NCI-H1417 treated with DMSO at 0.1 percent for 48 hours (cell line): ENCODE measurements at regions not wholly inside any gene's neighbourhood (a gene's known extent, or its start where the extent isn't known, plus 50 kb on each side); places are given as distances from the start of the nearest gene placed in this dataset.
"Not testable (repeated sequence)": the region's sequence is repeated elsewhere in the genome, so short reads cannot be mapped to it uniquely, and the experiment has no call there.

ENCODE experiments used
- DNase-seq: peaks from one replicate; lab custom pipeline; 2025; lab: John Stamatoyannopoulos, UW

GRCh38 chr4:29085748-29086147 is 1634.4 kb upstream of the PCDH7 start:
- DNase-seq = no peak

- DNase-seq = no peak
These were observed 1615.5 kb upstream of the PCDH7 start for GRCh38 chr4:29104694-29105093.

DNA sequence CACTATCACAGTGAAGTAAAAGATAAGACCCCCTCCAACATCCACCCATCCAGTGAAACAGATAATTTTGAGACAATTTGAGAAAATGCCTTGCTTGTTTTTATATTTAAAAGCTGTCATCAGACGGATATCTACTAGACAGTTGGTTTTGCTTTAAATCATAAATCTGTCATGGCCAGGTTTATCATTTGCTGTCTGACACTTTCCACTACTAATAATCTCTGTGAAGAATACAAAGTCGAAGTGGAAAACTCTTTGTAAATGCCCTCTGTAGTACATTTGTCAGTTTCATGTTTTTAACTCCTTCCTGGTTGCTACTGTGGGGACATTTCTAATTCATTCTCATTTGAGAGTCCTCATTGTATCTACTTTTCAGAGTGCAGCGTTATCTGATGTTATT is 1606.2 kb upstream of the PCDH7 start:
- DNase-seq = no peak

- DNase-seq = not testable (repeated sequence)
These were observed 1602.9 kb upstream of the PCDH7 start for GRCh38 chr4:29117231-29117722.

GRCh38 chr4:29121586-29121985 is 1598.6 kb upstream of the PCDH7 start:
- DNase-seq = no peak

DNA sequence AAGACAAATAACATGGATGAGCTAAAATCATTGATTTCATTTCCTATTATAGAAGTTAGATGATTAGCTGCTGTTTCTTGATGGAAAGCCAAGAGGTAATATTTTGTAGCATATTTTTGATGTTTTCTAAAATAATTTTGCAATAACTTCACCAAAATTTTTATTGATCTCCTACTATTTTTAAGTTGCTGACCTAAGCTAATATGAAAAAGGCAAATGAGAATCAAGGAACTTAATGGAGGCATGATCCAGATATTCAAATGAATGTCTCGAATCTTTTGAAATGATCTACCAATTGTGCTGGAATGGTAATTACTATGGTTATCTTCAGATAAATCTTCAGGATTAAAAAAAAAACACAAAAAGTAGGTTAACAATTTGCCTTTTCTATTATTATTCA is 1591.4 kb upstream of the PCDH7 start:
- DNase-seq = no peak

- DNase-seq = no peak
These were observed 1588.9 kb upstream of the PCDH7 start for GRCh38 chr4:29131304-29131703.

DNA sequence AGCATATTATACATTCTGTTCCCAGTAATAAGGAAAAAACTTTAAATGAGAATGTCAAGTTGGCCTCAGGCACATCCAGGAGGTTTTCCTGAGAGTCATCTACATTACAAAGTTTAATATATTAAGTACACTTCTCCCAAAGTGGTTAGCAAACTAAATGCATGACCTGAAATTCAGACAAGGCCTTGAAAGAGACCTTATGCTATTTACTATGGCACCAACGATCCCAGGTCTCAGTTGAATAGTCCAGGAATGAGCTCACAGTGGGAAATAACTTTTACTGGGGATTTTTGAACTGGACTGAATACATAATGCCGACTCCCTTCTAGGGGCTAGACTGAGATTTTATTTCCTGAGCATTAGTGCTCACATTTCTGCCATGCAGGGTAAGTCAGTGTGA is 1577.5 kb upstream of the PCDH7 start:
- no peak for DNase-seq

DNA sequence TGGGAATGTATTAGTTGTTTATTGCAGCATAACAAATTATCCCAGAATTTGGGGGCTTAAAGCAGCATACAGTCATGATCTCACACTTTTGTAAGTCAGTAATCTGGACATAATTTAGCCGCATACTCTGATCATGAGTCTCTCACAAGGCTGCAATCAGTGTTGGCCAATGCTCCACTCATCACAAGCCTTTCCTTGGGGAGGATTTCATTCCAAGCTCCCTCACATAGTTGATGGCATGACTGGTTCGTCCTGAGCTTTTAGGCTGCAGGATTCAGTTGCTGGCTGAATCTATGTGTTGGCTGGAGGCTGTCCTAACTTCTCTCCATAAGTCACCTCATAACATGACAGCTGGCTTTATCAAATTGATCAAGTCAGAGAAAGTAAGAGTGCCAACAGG is 1568.6 kb upstream of the PCDH7 start:
- no peak for DNase-seq

- DNase-seq = no peak
These were observed 1566.5 kb upstream of the PCDH7 start for GRCh38 chr4:29153642-29154041.

DNA sequence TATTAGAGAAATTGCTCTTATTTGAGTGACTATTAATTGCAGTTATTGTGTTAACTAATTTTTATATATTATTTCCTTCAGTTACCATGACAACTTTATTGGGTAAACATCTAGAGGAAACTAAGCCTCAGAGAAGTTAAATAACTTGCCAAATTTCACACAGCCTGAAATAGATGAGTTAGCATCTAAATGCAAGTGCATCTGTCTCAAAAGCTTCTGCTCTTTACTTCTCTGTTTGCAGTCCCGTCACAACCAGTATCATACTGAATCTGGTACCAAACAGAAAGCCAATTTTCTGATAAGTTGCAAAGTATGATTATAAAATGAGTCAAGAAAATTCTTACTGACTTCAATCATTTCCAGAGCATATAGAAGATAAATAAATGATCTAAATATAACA is 1544.9 kb upstream of the PCDH7 start:
- no peak for DNase-seq

GRCh38 chr4:29199025-29199424 is 1521.1 kb upstream of the PCDH7 start:
- DNase-seq = no peak

GRCh38 chr4:29199485-29199884 is 1520.7 kb upstream of the PCDH7 start:
- DNase-seq = no peak

DNA sequence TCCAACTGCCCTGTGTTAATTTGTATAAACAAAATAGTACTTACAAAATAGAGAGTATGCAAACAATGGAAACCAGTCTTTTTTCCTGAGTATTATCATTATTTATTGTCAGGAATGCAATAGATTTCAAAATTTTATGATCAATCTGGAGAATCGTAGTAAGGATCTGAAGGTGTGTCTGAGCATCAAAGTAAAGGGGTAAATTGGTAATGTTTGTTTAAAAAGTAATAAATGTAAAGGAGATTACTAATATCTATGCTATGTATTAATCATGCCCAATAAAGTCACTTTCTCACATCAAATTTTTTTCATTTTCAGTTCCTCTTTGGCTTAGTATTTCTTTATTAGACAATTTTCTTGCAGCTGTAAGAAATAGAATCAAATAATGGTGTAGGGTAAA is 1507.1 kb upstream of the PCDH7 start:
- DNase-seq = no peak

GRCh38 chr4:29220761-29221160 is 1499.4 kb upstream of the PCDH7 start:
- DNase-seq = no peak

DNA sequence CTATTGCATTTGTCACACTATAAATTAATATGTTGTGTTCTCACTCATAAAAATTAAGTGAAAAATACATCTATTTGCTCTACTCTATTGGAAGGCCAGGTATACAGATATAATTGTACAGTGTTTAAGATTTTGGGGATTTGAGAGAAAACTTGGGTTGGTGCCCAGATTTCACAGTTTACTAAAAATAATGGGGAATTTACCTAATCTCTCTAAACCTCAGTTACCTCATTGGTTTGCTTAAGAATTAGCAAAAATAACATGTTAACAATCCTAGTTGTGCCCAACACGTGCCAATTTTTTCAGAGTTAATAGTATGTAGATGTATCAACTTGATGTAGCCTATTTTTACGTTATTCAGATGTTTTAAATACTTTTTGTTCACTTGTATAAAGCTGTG is 1495.3 kb upstream of the PCDH7 start:
- DNase-seq = no peak

DNA sequence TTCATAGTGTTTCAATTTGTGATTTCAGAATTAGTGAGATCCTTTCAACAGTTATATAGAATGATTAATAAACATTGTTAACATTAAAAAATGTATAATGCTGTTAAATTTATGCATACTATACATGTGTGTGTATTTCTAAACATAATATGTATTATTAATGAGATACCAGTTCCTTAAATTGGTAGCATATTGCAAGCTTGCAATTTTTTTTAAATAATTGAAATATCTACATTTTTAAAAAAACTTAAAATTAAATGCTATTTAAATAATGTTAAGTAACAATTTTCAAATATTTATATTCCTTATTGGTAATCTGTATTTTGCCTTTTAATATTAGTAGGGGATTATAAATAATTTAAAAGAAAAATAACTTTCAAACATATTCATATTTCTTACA is 1479.5 kb upstream of the PCDH7 start:
- DNase-seq = no peak

DNA sequence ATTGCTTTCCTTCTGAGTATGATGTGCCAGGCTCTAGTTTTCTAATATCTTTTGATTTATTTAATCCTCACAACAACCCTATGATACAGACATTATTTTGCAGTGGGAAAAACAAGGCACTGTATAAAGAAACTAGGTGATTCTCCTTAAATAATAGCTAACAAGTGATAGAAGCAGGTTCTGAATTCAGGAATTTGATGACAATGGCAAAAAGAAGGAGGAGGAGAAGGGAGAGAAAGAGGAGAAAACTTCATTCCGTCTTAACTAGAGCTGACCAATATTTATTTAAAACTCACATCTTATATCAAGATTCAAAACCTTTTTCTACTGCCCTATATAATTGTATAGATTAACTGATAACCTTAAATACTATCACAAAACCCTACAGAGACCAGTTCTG is 1477.1 kb upstream of the PCDH7 start:
- DNase-seq = no peak

- DNase-seq = no peak
These were observed 1476.3 kb upstream of the PCDH7 start for GRCh38 chr4:29243851-29244250.

DNA sequence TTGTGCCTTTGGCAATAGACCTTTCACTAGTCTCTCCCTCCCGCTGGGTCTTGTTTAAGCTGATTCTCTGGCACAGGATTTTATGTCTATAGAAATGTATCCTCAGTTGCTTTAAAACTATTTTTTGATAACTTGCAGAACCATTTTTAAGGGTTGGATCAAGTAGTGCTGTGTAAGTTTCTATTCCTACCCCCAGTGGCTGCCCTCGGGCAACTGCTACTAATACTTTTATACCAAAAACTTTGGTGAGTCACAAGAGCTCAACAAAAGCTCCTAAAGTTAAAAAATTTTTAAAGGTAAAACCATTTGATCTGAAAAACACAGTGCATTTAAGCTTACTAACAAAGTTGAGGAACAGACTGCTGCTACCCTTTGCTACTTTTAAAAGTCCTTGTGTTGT is 1460.6 kb upstream of the PCDH7 start:
- no peak for DNase-seq

- no peak for DNase-seq
These were observed 1457.2 kb upstream of the PCDH7 start for GRCh38 chr4:29262986-29263385.

- DNase-seq = no peak
These were observed 1444.0 kb upstream of the PCDH7 start for GRCh38 chr4:29276150-29276549.

- DNase-seq = no peak
These were observed 1442.8 kb upstream of the PCDH7 start for GRCh38 chr4:29277381-29277780.

DNA sequence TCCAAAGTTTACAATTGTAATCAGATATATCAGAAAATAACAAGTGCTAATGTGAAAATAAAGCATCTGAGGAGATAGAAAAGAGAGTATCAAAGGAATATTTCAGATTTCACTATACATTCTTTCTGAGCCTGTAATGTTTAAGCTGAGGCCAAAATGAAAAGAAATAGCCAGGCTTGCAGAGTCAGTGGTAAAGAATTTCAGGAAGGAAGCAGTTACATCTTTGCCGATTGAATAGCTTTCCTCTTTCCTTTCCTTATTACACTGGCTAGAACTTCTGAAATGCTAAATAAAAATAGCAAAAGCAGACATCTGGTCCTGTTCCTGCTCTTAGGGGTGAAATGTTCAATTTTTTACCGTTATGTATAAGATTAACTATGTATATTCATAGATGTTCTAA is 1441.6 kb upstream of the PCDH7 start:
- DNase-seq = no peak

DNA sequence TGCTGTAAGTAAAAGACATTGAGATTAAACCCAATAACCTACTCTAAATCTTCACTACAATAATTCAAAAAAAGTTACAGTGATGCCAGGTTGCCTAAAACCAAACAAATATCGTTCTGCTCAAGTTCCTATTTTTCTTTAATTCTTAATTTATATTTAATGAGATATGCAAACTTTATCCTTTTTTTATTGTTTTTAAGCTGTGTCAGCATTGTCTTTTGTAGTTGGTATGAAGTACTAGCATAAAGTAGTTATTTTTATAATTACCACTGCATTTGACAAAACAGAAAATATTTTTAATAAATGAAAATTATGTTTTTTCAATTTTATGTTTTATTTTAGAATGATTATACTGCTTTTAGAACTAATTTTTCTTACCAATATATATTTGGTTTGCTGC is 1431.1 kb upstream of the PCDH7 start:
- DNase-seq = no peak
